SW 1271 (cell line): ENCODE measurements at regions not wholly inside any gene's neighbourhood (a gene's known extent, or its start where the extent isn't known, plus 50 kb on each side); places are given as distances from the start of the nearest gene placed in this dataset.

Source experiments
- DNase-seq, 2 experiments: peaks; one replicate each; lab custom pipeline; 2025; lab: John Stamatoyannopoulos, UW

GRCh38 chr15:70226337-70226980 is 128.7 kb upstream of the TLE3 start:
- DNase-seq, result no peak

- no peak for DNase-seq
Observed at GRCh38 chr15:70225416-70225815, 127.7 kb upstream of the TLE3 start.

GRCh38 chr15:70222606-70223005 is 124.9 kb upstream of the TLE3 start:
- no peak for DNase-seq

GRCh38 chr15:70220490-70221096 is 122.9 kb upstream of the TLE3 start:
- DNase-seq, result no peak

- no peak for DNase-seq
Observed at GRCh38 chr15:70219966-70220365, 122.2 kb upstream of the TLE3 start.

GRCh38 chr15:70219256-70219895 is 121.7 kb upstream of the TLE3 start:
- DNase-seq, result no peak

GRCh38 chr15:70217226-70218160 is 119.8 kb upstream of the TLE3 start:
- DNase-seq, result no peak

- DNase-seq, result no peak
Observed at GRCh38 chr15:70215951-70216350, 118.2 kb upstream of the TLE3 start.

GRCh38 chr15:70214941-70215635 is 117.4 kb upstream of the TLE3 start:
- DNase-seq, result no peak

GRCh38 chr15:70214276-70214675 is 116.6 kb upstream of the TLE3 start:
- DNase-seq, result no peak

- no peak for DNase-seq
Observed at GRCh38 chr15:70213794-70214193, 116.1 kb upstream of the TLE3 start.

- no peak for DNase-seq
Observed at GRCh38 chr15:70212963-70213315, 115.2 kb upstream of the TLE3 start.

- DNase-seq, result no peak
Observed at GRCh38 chr15:70212286-70212962, 114.7 kb upstream of the TLE3 start.

- no peak for DNase-seq
Observed at GRCh38 chr15:70210528-70210927, 112.8 kb upstream of the TLE3 start.

- no peak for DNase-seq
Observed at GRCh38 chr15:70210076-70210475, 112.4 kb upstream of the TLE3 start.

GRCh38 chr15:70209499-70209898 is 111.8 kb upstream of the TLE3 start:
- no peak for DNase-seq

GRCh38 chr15:70208332-70208731 is 110.6 kb upstream of the TLE3 start:
- DNase-seq, result no peak

- no peak for DNase-seq
Observed at GRCh38 chr15:70206668-70207067, 109.0 kb upstream of the TLE3 start.

GRCh38 chr15:70204652-70205051 is 106.9 kb upstream of the TLE3 start:
- DNase-seq, result no peak

- no peak for DNase-seq
Observed at GRCh38 chr15:70203981-70204560, 106.4 kb upstream of the TLE3 start.

GRCh38 chr15:70202756-70203155 is 105.0 kb upstream of the TLE3 start:
- no peak for DNase-seq
